CD4-positive, alpha-beta T cell treated with Interferon alpha-2 for 1 hour (primary cell): ENCODE measurements at regions not wholly inside any gene's neighbourhood (a gene's known extent, or its start where the extent isn't known, plus 50 kb on each side); places are given as distances from the start of the nearest gene placed in this dataset.
"Not testable (repeated sequence)": the region's sequence is repeated elsewhere in the genome, so short reads cannot be mapped to it uniquely, and the experiment has no call there.

Experiments
- DNase-seq, 2 donors: peaks; one replicate each; pipeline ENCODE4 v3.0.0-alpha.2; 2020 to 2022

- DNase-seq: not testable (repeated sequence)
Measured at GRCh38 chr7:101679653-101680173, 50.6 kb upstream of the MYL10 start.

- no peak for DNase-seq
Measured at GRCh38 chr7:101680406-101681145, 51.5 kb upstream of the MYL10 start.

GRCh38 chr7:101681170-101682007, 52.3 kb upstream of the MYL10 start:
- DNase-seq: no peak

- DNase-seq: no peak
Measured at GRCh38 chr7:101684983-101685330, 55.9 kb upstream of the MYL10 start.

- DNase-seq: no peak
Measured at GRCh38 chr7:101686030-101686429, 56.9 kb upstream of the MYL10 start.

DNA sequence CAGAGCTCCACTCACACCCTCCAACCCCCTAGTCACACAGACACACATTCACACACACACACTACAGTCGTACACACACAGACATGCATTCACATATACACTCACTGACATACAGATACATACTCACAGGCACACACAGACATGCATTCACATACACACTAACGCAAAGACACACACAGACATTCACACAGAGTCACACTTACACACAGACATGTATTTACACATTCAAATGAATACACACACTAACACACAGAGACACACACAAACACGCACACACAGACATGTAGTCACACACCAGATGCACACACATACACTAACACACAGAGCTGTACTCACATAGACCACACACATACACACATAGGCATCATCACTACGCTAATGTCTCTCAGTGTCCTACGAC, 58.0 kb upstream of the MYL10 start:
- DNase-seq: no peak

DNA sequence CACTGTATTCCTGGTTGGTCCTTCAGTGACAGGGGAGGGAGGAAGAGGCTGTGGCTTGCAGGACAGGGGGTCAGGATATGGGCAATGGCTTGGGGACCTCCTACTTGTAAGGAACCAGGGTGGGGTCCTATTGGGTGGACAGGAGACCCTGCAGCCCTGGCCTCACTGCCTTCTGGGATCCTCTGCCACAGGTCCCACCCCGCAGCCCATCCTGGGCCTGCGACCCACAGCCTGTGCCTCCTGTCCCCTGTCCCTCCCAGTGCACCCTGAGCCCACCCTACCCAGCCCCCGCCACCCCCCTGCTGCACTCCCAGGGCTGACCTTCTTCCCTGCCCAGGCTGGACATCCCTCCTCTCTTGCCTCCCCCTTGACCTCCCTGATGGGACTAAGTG, 58.7 kb upstream of the MYL10 start:
- DNase-seq: no peak

- peak; percentile 75 to 78 for DNase-seq
Measured at GRCh38 chr7:101688183-101688831, 59.2 kb upstream of the MYL10 start.

GRCh38 chr7:101688995-101689907, 60.2 kb upstream of the MYL10 start:
- no peak for DNase-seq

- no peak for DNase-seq
Measured at GRCh38 chr7:101690061-101690460, 61.0 kb upstream of the MYL10 start.

GRCh38 chr7:101691822-101692384, 62.8 kb upstream of the MYL10 start:
- DNase-seq: no peak

GRCh38 chr7:101693498-101694091, 64.5 kb upstream of the MYL10 start:
- DNase-seq: no peak

- DNase-seq: no peak
Measured at GRCh38 chr7:101698964-101699363, 69.9 kb upstream of the MYL10 start.

GRCh38 chr7:101699399-101699798, 70.3 kb upstream of the MYL10 start:
- no peak for DNase-seq

DNA sequence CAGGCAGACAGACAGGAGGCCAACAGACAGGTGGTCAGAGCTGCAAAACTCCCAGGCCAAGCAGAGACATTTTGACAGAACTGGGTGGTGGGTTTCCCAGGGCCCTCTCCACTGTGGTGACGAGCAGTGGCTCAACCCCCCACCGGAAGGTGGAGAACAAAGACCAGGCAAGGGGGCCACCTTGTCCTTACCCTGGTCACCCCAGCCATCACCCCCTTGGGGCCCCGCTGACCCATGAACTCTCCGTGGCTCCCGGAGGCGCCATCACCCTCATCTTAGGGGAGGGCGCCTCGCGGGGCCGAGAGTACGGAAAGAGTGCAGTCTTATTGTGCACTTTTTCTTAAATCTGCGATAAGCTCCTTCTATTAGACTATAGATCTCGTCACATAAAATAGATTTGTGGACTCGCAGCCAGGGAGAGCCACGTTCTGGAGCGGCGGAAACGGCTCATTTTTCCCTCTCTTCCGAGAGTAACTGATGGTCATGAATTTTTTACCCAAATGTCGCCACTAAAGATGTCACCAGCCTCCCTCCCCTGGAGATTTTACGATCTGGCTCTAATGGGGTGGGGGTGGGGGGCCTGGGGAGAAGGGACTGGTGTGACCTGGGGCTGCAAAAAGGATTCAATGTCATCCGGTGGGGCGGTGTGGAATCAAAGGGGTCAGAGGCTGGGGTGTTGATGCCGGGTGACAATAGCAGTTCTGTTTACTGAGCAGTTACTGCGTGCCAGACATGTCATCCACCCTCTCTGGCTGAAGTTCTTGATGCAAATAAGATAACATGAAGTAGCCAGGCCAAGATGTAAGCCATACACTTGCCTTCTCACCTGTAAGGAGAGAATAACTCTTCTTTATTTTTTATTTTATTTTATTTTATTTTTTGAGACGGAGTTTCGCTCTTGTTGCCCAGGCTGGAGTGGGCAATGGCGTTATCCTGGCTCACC, 71.1 kb upstream of the MYL10 start:
- DNase-seq: no peak

DNA sequence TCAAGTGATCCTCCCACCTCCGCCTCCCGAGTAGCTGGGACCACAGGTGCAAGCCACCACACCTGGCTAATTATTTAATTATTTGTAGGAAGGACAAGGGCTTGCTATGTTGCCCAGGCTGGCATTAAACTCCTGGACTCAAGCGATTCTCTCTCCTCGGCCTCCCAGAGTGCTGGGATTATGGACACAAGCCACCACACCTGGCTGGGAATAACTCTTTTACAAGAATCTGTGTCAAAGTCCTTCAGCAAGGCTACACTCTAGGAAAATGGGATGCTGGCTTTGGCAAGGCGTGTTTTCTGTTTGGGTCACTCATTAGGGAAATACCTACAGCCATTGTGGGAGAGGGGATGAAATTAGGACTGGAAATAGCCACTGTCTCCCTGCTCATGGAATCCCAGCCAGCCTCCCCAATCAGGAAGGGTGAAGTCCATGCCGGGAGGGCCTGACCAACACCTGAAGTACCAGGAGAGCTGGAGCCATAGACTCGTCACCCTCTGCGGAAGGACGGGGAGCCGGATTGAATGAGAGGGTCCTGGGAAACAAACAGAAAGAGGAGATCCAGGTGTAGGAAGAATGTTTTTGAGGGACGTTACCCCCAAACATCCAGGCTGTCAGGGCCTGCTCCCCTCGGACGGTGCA, 72.2 kb upstream of the MYL10 start:
- DNase-seq: no peak

- DNase-seq: no peak
Measured at GRCh38 chr7:101702362-101702850, 73.3 kb upstream of the MYL10 start.

DNA sequence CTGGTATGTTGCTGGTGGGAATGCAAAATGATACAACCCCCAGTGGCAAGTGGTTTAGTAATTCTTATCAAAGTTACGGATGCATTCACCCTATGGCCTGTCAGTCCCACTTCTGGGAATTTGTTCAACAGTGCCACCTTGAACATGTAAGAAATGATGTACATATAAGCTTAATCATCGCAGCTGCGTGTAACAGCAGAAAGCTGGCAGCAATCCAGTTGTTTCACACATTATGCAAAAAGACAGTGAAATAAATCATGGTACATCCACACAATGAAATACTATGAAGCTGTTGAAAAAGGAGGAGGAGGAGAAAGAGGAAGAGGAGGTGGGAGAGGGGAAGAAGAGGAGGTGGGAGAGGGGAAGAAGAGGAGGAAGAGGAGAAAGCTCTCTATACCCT, 76.2 kb upstream of the MYL10 start:
- DNase-seq: no peak

DNA sequence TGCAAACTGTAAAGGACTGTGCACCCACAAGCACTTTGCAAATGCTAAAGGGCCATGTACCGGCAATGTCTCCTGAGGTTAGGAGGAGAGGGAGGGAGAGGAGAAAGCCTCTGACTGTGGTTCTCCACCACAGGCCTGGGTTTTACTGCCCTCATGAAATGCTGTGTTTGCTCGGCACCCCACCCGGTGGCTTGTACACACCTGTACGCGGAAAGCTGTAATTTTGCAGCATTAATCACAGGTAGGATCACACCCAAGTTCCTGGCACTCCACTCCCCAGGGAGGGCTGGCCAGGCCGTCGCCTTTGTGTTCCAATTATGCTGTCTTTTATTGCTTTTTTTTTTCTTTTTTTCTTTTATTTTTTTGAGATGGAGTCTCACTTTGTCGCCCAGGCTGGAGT, 78.5 kb upstream of the MYL10 start:
- no peak for DNase-seq

- DNase-seq: no peak
Measured at GRCh38 chr7:101708223-101708622, 79.1 kb upstream of the MYL10 start.
